Activated T-cell treated with anti-CD3 and anti-CD28 coated beads, Interleukin-2, amount 50 U/mL, for 72 hours (primary cell): ENCODE measurements at regions not wholly inside any gene's neighbourhood (a gene's known extent, or its start where the extent isn't known, plus 50 kb on each side); places are given as distances from the start of the nearest gene placed in this dataset.

ENCODE experiments used
- ATAC-seq, 2 donors: fragments of 150-1000 bp; cut with Tn5 transposase; replicated peaks in 1 of 2; 2 replicates each; pipeline ENCODE4 v1.10.0; 2021; ENCODE audit warnings: moderate library complexity in 2 of 2, mild to moderate bottlenecking in 1 of 2
- DNase-seq, 2 donors: peaks; one replicate each; pipeline ENCODE4 v3.0.0; 2021 to 2022; ENCODE audit warnings: mixed read lengths in 1 of 2
- H3K27ac Mint-ChIP-seq: one replicate; pipeline ENCODE4 v1.8.0; 2022; ENCODE audit warnings: mild to moderate bottlenecking, moderate library complexity, mixed read lengths
- H3K27me3 Mint-ChIP-seq: one replicate; pipeline ENCODE4 v1.8.0; 2022; ENCODE audit warnings: low read depth, mixed read lengths
- H3K36me3 Mint-ChIP-seq, 2 donors: one replicate each; pipeline ENCODE4 v1.8.0; 2022; ENCODE audit warnings: mixed read lengths in 2 of 2, mild to moderate bottlenecking in 1 of 2; ENCODE audit not compliant: insufficient read depth in 2 of 2
- H3K4me1 Mint-ChIP-seq: one replicate; pipeline ENCODE4 v1.8.0; 2022; ENCODE audit warnings: low read depth, mixed read lengths
- H3K4me3 Mint-ChIP-seq, 2 donors: one replicate each; pipeline ENCODE4 v1.8.0; 2022; ENCODE audit warnings: mild to moderate bottlenecking in 2 of 2, mixed read lengths in 2 of 2, moderate library complexity in 2 of 2
- H3K9me3 Mint-ChIP-seq, 2 donors: one replicate each; pipeline ENCODE4 v1.8.0; 2022; ENCODE audit warnings: mixed read lengths in 2 of 2

DNA sequence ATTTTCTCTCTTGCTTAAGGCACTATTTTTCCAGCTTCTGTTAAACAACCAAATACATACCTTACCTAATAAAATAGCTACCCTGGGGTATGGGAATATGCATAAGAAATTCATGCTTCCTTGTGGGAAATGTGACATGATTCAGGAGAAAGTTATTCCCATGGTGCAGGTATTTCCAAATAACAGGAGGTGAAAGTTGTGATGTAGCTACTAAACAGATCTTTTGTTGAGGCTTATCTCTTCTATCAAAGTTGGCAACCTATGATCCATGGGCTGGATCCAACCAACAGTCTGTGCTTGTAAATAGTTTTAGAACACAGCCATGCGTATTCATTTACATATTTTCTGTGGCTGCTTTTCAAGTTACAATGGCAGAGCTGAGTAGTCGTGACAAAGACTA lies 177.8 kb upstream of the NBEA start:
- Mint-ChIP-seq H3K36me3 (no peaks in the 10 kb centered on the region), H3K27me3 (no peaks in the 10 kb centered on the region), H3K4me3 (no peak overlapping the region), H3K27ac (no peak overlapping the region), H3K9me3 (peaks cover 0 to 1% of the 10 kb centered on the region in 2 donors), H3K4me1 (no peaks in the 10 kb centered on the region)
- DNase-seq (no peak), ATAC-seq (no peak)

DNA sequence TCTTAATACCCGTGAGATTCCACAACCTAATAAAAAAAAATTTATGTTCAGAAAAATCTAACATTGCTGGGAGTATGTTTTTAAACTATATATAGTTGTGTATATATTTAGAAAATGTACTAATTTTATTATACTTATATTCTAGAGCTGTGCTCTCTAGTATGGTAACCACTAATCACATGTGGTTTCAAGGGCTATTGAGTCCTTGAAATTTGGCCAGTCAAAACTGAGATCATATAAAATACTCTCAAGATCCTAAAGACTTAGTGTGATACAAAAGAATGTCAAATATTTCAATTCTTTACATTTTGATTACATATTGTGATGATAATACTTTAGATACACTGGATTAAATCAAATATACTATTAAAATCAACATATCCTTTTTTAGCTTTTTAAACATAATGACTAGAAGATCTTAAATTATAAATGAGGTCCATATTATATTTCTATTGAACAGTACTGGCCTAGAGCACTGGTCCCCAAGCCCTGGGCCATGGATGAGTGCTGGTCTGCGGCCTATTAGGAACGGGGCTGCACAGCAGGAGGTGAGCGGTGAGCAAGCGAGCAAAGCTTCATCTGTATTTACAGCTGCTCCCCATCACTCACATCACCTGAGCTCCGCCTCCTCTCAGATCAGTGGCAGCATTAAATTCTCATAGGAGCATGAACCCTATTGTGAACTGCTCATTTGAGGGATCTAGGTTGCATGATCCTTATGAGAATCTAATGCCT lies 176.5 kb upstream of the NBEA start:
- Mint-ChIP-seq H3K27me3 (no peaks in the 10 kb centered on the region), H3K36me3 (no peaks in the 10 kb centered on the region), H3K4me1 (no peaks in the 10 kb centered on the region), H3K27ac (no peak overlapping the region), H3K4me3 (no peak overlapping the region), H3K9me3 (peaks cover 0 to 1% of the 10 kb centered on the region in 2 donors)
- no peak for ATAC-seq
- DNase-seq: no peak

DNA sequence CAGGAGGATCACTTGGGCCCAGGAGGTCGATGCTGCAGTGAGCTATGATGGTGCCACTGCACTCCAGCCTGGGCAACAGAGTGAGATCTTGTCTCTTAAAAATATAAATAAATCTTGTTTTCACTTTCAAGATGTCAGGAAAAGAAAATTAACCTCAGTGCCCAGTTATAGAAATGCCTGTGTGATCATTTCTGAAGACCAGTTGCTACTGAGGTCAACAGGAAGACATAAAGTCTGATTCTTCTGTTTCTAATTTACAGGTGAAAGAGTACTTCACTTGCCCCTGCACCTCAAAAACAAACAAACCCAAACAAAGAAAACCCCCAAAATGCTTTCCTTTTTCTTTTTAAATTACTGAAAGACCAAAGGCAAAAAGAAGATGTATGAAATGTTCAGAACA lies 174.3 kb upstream of the NBEA start:
- H3K4me3 Mint-ChIP-seq: no peak overlapping the region
- peaks cover 0 to 1% of the 10 kb centered on the region in 2 donors for H3K9me3 Mint-ChIP-seq
- H3K27me3 Mint-ChIP-seq: no peaks in the 10 kb centered on the region
- no peak overlapping the region for H3K27ac Mint-ChIP-seq
- no peaks in the 10 kb centered on the region for H3K4me1 Mint-ChIP-seq
- no peaks in the 10 kb centered on the region for H3K36me3 Mint-ChIP-seq
- ATAC-seq (no peak), DNase-seq (no peak)

DNA sequence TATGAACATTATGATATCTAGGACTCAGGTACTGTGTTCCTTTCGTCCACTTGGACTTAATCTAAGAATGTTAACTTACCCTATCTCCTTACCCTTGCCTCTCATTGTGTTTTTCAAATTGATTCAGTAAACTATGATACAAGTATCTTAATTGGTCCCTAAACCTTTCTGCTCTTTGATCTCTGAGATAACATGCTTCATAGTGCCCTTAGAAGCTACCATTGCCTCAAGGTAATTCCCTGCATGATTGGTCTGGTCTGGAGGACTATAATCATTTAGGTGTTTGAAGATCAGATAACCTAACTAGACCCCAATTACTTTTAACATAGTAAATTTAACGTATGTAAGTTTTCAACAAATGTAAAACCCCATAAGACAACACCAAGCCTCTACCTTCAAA lies 169.9 kb upstream of the NBEA start:
- H3K36me3 Mint-ChIP-seq: peaks cover 0 to 1% of the 10 kb centered on the region in 2 donors
- H3K4me1 Mint-ChIP-seq: no peaks in the 10 kb centered on the region
- H3K4me3 Mint-ChIP-seq: no peak overlapping the region
- peaks cover 0 to 2% of the 10 kb centered on the region in 2 donors for H3K9me3 Mint-ChIP-seq
- peaks cover 6% of the 10 kb centered on the region for H3K27me3 Mint-ChIP-seq
- ATAC-seq (no peak), DNase-seq (no peak)
- no peak overlapping the region for H3K27ac Mint-ChIP-seq

DNA sequence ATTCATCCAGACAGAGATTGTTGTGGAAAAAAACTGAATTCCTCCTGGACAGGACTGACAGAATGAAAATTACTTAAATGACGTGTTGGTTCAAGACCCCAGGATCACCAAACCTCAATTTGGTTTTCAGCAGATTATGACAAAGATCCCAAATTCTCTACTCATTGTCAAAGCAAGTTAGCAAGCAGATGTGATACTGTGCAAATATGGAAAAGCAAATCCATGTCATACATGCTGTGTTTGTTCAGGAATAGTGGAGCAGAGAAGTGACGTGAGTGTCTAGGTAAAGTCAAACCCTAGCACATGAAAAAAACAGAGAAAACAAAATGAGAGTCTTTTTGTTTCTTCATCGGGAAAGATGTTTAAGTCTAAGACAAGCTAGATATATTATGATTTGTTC lies 169.2 kb upstream of the NBEA start:
- H3K36me3 Mint-ChIP-seq: peaks cover 0 to 1% of the 10 kb centered on the region in 2 donors
- peaks cover 6% of the 10 kb centered on the region for H3K27me3 Mint-ChIP-seq
- ATAC-seq (no peak), DNase-seq (no peak)
- H3K4me3 Mint-ChIP-seq: no peak overlapping the region
- no peaks in the 10 kb centered on the region for H3K4me1 Mint-ChIP-seq
- H3K27ac Mint-ChIP-seq: no peak overlapping the region
- H3K9me3 Mint-ChIP-seq: peaks cover 0 to 2% of the 10 kb centered on the region in 2 donors

DNA sequence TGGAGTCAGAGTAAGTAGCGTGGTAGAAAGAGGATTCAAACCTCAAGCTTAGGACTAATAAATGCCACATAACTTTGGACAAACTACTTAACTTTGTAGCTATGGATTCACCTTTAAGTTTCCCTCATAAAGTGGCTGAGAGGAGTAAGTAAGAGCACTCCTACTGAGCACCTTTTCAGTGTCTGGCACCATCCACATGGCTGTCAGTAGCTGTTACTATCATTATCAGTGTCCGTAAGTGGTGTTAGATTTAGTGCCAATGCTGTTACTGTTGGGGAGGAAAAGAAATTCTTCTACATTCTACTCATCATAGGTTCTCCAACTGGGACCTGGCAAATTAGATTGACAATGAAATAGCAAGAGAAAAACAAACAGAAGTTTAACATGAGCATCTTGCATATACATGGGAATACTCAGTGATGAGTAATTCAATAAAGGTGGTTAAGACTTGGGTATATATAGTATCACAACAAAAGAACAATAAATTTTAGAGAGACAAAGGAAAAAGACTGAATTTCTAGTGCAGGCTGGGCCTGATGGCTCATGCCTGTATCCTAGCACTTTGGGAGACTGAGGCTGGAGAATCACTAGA lies 165.6 kb upstream of the NBEA start:
- peaks cover 0 to 2% of the 10 kb centered on the region in 2 donors for H3K9me3 Mint-ChIP-seq
- ATAC-seq: no peak
- peaks cover 6% of the 10 kb centered on the region for H3K27me3 Mint-ChIP-seq
- no peak overlapping the region for H3K4me3 Mint-ChIP-seq
- peaks cover 0 to 1% of the 10 kb centered on the region in 2 donors for H3K36me3 Mint-ChIP-seq
- H3K4me1 Mint-ChIP-seq: no peaks in the 10 kb centered on the region
- no peak overlapping the region for H3K27ac Mint-ChIP-seq
- no peak for DNase-seq

DNA sequence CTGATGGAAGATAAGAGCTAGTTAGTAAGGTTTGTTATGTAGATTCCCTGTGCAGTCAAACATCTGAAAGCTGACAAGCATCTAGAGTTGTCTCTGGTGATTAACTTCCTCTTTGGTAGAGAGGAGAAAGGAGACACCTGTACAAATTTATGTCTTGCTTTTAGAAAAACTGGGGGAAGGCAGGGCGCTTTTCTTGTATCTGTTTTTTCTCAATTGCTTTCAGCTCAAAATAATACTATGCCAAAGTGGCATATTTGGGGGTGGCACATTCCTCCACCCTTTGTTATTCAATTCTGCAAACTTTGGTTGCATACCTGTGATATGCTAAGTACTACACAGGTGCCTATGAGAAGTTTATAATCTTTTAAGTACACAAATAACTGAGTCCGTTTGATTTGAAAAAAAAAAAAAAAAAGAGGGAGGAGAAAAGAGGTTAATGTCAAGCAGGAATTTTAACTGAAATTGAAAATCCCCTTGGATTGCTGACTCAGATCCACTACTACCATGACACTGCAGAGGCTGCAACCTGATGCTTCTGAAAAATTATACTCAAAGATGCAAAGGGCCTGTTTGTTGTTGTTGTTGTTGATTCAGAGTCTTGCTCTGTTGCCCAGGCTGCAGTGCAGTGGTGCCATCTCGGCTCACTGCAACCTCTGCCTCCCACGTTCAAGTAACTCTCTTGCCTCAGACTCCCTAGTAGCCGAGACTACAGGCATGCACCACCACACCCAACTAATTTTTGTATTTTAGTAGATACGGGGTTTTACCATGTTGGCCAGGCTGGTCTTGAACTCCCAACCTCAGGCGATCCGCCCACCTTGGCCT lies 164.8 kb upstream of the NBEA start:
- ATAC-seq (no peak), DNase-seq (no peak)
- Mint-ChIP-seq H3K27me3 (peaks cover 6% of the 10 kb centered on the region), H3K4me3 (no peak overlapping the region), H3K36me3 (peaks cover 0 to 1% of the 10 kb centered on the region in 2 donors), H3K27ac (no peak overlapping the region), H3K9me3 (peaks cover 0 to 4% of the 10 kb centered on the region in 2 donors), H3K4me1 (no peaks in the 10 kb centered on the region)

DNA sequence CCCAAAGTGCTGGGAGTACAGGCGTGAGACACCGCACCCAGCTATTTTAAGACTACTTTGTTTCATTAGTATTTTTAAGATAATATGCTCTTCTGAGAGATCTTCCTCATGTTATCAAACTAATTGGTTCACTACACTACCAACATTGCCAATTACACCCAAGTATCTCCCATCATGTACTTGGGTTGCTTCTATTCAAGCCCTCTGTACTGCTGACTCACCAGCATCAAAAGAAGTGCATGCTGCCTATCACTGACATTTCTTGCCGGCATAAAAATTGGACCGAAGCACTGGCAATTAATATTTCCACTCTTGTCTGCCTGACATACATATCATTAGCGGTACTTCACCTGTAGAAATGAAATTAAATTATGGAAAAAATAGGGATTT lies 164.2 kb upstream of the NBEA start:
- no peak for ATAC-seq
- Mint-ChIP-seq H3K36me3 (peaks cover 0 to 1% of the 10 kb centered on the region in 2 donors), H3K27me3 (peaks cover 6% of the 10 kb centered on the region), H3K9me3 (peaks cover 0 to 5% of the 10 kb centered on the region in 2 donors), H3K4me1 (no peaks in the 10 kb centered on the region), H3K4me3 (no peak overlapping the region), H3K27ac (no peak overlapping the region)
- no peak for DNase-seq

DNA sequence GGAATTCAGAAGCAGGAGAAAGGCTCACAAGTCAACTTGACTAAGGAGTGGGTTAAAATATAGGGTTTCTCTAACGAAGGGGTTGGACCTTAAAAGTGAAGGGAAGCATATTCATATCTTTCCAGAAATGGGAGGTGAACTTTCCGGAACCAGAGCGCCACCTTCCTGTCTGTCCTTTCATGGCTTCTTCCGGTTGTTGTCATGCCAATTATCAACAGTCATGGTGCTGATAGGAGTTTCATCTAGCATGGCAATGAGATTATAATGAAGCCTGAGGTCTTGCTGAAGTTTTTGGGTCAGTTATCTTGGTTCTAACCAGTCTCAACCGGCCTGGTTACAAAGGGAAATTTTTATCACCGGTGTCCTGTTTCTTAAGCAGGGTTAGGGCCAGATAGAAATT lies 162.9 kb upstream of the NBEA start:
- no peak overlapping the region for H3K27ac Mint-ChIP-seq
- no peak for DNase-seq
- no peak overlapping the region for H3K4me3 Mint-ChIP-seq
- no peak for ATAC-seq
- H3K27me3 Mint-ChIP-seq: peaks cover 6% of the 10 kb centered on the region
- no peaks in the 10 kb centered on the region for H3K4me1 Mint-ChIP-seq
- peaks cover 0 to 5% of the 10 kb centered on the region in 2 donors for H3K9me3 Mint-ChIP-seq
- H3K36me3 Mint-ChIP-seq: peaks cover 0 to 1% of the 10 kb centered on the region in 2 donors

DNA sequence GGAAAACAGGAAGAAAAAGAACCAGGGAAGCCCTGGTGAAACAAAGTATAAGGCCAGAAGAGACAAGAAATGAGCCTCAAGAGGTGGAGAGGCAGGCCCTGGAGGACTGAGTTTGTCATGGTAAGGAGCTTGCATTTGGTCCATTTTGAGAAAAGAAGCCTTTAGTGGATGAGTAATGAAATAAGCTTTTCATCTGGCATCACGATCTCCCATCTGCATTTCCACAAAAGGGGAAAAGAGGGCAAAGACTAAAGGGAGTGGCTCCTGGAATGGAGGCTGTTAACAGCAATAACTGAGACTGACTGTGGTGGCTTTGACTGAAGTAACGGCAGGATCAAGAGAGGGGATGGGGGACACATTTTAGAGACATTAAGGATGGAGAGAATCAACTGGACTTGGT lies 148.8 kb upstream of the NBEA start:
- no peak overlapping the region for H3K4me3 Mint-ChIP-seq
- no peaks in the 10 kb centered on the region for H3K36me3 Mint-ChIP-seq
- H3K4me1 Mint-ChIP-seq: no peaks in the 10 kb centered on the region
- ATAC-seq (no peak), DNase-seq (no peak)
- H3K27ac Mint-ChIP-seq: no peak overlapping the region
- peaks cover 5 to 8% of the 10 kb centered on the region in 2 donors for H3K9me3 Mint-ChIP-seq
- no peaks in the 10 kb centered on the region for H3K27me3 Mint-ChIP-seq

DNA sequence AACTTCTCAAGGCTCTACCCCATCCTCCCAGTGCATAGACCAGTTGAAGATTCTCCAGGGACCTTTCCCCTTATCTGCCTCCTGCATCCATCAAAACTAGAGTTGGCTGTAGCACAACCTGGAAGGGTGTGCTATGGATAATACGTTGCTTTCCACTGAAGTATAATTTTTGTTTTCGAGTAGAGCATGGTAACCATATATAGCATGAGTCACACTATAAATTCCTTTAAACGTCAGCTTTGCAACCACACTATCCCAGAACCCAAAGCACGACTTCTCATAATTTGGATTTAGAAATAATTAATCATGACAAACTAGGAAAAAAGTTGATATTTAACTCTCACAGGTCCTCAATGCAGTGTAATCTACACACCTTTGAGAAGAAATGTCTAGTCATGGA lies 138.3 kb upstream of the NBEA start:
- no peaks in the 10 kb centered on the region for H3K27me3 Mint-ChIP-seq
- H3K36me3 Mint-ChIP-seq: peaks cover 0 to 1% of the 10 kb centered on the region in 2 donors
- peaks cover 4 to 5% of the 10 kb centered on the region in 2 donors for H3K9me3 Mint-ChIP-seq
- ATAC-seq: no peak
- no peak for DNase-seq
- H3K27ac Mint-ChIP-seq: no peak overlapping the region
- H3K4me1 Mint-ChIP-seq: no peaks in the 10 kb centered on the region
- H3K4me3 Mint-ChIP-seq: no peak overlapping the region

DNA sequence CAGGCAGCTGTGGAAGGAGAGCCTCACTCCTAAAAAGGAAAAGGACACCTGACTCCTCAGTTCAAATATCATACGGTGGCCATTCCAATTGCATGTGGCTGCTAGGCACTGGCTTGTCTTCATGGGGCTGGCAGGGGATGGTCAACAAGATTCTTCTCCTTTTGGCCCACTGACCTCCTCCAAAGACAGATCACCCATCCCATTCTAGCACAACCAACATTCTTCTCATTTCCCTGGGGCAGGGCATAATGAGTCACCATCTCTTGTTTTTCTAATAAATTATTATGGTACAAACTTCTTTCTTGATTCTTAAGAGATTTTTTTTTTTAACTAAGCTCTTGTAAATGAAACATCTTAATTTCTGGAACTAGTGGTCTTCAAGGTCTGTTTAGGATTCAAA lies 136.7 kb upstream of the NBEA start:
- H3K4me3 Mint-ChIP-seq: no peak overlapping the region
- H3K36me3 Mint-ChIP-seq: peaks cover 0 to 1% of the 10 kb centered on the region in 2 donors
- DNase-seq (no peak), ATAC-seq (no peak)
- H3K27me3 Mint-ChIP-seq: no peaks in the 10 kb centered on the region
- H3K27ac Mint-ChIP-seq: no peak overlapping the region
- H3K9me3 Mint-ChIP-seq: peaks cover 4 to 5% of the 10 kb centered on the region in 2 donors
- H3K4me1 Mint-ChIP-seq: no peaks in the 10 kb centered on the region

DNA sequence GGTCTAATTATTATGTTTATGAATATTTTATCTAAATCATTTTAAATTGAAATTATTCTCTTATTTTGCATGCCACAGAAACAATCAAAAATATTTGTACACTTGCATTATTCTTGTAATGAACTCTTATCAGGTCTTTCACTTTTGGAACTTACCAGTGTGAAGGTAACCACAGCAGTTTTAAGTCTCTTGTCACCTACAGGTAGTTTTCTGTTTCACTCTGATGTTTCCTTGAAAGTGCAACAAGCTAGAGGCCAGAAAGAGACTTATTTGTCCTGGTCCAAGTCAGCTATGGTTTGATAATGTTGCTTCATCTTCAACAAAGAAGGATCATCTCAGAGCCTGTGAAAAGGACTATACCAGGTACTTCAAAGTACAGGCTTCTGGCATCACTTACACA lies 133.4 kb upstream of the NBEA start:
- Mint-ChIP-seq H3K36me3 (peaks cover 0 to 4% of the 10 kb centered on the region in 2 donors), H3K4me3 (no peak overlapping the region), H3K27me3 (no peaks in the 10 kb centered on the region), H3K4me1 (no peaks in the 10 kb centered on the region), H3K9me3 (peaks cover 5 to 9% of the 10 kb centered on the region in 2 donors), H3K27ac (no peak overlapping the region)
- ATAC-seq (no peak), DNase-seq (no peak)
